Caco-2 (cell line): ENCODE measurements at regions not wholly inside any gene's neighbourhood (a gene's known extent, or its start where the extent isn't known, plus 50 kb on each side); places are given as distances from the start of the nearest gene placed in this dataset.
A peak's percentile ranks its signal among the peaks of the same experiment; 100 is the strongest.

Experiments
- BruUV-seq: library from RNA; stranded (reverse); fragments of 400-500 nt; replicated peaks from 2 replicates; lab custom pipeline; 2021; lab: Mats Ljungman, UMichigan
- CTCF ChIA-PET: fragments of 300-600 bp; sonication (Branson Sonifier 250); formaldehyde crosslinking; loops from one replicate; lab custom pipeline; 2022; ENCODE audit warnings: antibody characterized with exemption; lab: Charles Lee
- POLR2A ChIA-PET: fragments of 300-600 bp; sonication (Branson Sonifier 250); formaldehyde crosslinking; loops from one replicate; lab custom pipeline; 2022; ENCODE audit warnings: antibody characterized with exemption; lab: Charles Lee
- DNase-seq, 2 experiments: peaks; one replicate each; pipeline versions ENCODE4 v3.0.0 to v3.0.0-alpha.2; 2020 to 2022
- H3K27me3 ChIP-seq: replicated peaks from 2 replicates; pipeline ENCODE4 v1.6.0; 2011; ENCODE audit warnings: low read length; ENCODE audit not compliant: control insufficient read depth, insufficient read depth
- H3K36me3 ChIP-seq: 2 replicates; pipeline ENCODE4 v1.5.1; 2011; ENCODE audit warnings: low read length; ENCODE audit not compliant: control insufficient read depth, insufficient read depth
- H3K4me1 ChIP-seq: fragments of 250-450 bp; sonication (Bioruptor Pico); 2 replicates; pipeline ENCODE4 v1.5.1; 2020; ENCODE audit warnings: mild to moderate bottlenecking
- H3K4me3 ChIP-seq: 2 replicates; pipeline ENCODE4 v1.5.1; 2011; ENCODE audit warnings: low read depth, mild to moderate bottlenecking, control low read depth, low read length
- H3K9me3 ChIP-seq: fragments of 250-450 bp; sonication (Bioruptor Pico); 2 replicates; pipeline ENCODE4 v1.5.1; 2020; ENCODE audit warnings: mild to moderate bottlenecking, moderate library complexity
- H3K27ac Mint-ChIP-seq: one replicate; pipeline ENCODE4 v1.8.0; 2022; ENCODE audit warnings: mixed read lengths; ENCODE audit not compliant: unreplicated experiment
- H3K27me3 Mint-ChIP-seq: one replicate; pipeline ENCODE4 v1.8.0; 2022; ENCODE audit warnings: mixed read lengths; ENCODE audit not compliant: insufficient read depth, unreplicated experiment
- H3K36me3 Mint-ChIP-seq: one replicate; pipeline ENCODE4 v1.8.0; 2022; ENCODE audit warnings: mild to moderate bottlenecking, mixed read lengths; ENCODE audit not compliant: insufficient read depth, unreplicated experiment
- H3K4me1 Mint-ChIP-seq: one replicate; pipeline ENCODE4 v1.8.0; 2022; ENCODE audit warnings: low read depth, mixed read lengths; ENCODE audit not compliant: unreplicated experiment
- H3K4me3 Mint-ChIP-seq: one replicate; pipeline ENCODE4 v1.8.0; 2022; ENCODE audit warnings: mild to moderate bottlenecking, moderate library complexity, mixed read lengths; ENCODE audit not compliant: unreplicated experiment
- H3K9me3 Mint-ChIP-seq: one replicate; pipeline ENCODE4 v1.8.0; 2022; ENCODE audit warnings: mixed read lengths; ENCODE audit not compliant: unreplicated experiment
- intact Hi-C: fragments of 100-400 bp; cut with micrococcal nuclease; formaldehyde crosslinking; loops from one replicate; pipeline ENCODE4 v1.10.0; 2022; ENCODE audit not compliant: unreplicated experiment
- TF ChIP-seq, protein P1 (sequence below), 2 experiments: fragments of 200-600 bp in 1 of 2; IDR thresholded peaks; 1 replicate in 1 of 2; 2 replicates in 1 of 2; pipeline versions ENCODE4 v1.5.1 to v1.8.0; 2011 to 2022; ENCODE audit warnings: antibody characterized with exemption in 1 of 2, control low read depth in 1 of 2, inconsistent platforms in 1 of 2, low read depth in 1 of 2, low read length in 1 of 2, mild to moderate bottlenecking in 1 of 2, moderate library complexity in 1 of 2; ENCODE audit not compliant: insufficient read depth in 1 of 2, severe bottlenecking in 1 of 2, unreplicated experiment in 1 of 2

DNA sequence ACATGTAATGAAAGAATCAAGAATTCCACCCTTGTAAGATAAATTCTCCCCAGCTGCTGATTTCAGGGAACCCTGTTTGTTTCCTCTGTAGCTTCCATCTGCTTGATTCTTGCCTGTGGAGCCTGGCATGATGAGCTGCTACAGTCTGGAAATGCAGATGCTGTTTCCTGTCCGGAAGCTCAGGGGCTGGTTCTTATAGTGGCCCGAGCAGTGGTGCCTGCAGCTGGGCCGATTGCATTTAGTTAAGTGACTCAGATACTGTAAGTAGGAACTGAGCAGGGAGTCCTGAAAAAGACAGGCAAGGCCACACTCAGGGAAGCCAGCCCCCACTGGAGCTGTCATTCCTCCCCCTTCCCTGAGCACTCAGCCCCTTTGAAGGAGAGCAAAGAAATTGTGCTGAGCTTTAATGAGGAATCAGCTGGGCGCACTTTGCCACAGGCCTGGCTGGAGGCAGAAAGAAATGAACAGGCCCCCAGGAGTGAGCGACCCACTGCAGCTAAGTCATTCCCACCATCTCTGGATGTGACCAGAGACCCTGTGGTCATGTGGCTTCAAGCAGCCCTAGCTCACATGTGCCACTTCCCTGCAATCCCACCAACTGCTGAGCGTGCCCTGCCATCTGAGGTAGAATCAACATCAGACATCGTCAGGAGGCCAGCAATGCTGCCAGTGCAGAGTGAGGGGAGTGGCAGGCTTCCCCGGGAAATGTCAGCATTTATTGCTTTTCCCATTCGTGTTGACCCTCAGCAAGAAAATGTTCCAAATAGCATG, 206.0 kb upstream of the WWC1 start:
- TF ChIP-seq, protein P1, sequence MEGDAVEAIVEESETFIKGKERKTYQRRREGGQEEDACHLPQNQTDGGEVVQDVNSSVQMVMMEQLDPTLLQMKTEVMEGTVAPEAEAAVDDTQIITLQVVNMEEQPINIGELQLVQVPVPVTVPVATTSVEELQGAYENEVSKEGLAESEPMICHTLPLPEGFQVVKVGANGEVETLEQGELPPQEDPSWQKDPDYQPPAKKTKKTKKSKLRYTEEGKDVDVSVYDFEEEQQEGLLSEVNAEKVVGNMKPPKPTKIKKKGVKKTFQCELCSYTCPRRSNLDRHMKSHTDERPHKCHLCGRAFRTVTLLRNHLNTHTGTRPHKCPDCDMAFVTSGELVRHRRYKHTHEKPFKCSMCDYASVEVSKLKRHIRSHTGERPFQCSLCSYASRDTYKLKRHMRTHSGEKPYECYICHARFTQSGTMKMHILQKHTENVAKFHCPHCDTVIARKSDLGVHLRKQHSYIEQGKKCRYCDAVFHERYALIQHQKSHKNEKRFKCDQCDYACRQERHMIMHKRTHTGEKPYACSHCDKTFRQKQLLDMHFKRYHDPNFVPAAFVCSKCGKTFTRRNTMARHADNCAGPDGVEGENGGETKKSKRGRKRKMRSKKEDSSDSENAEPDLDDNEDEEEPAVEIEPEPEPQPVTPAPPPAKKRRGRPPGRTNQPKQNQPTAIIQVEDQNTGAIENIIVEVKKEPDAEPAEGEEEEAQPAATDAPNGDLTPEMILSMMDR (IDR thresholded peaks at IDR 0.05; ENCODE audit: insufficient read depth in 1 of 2, low read depth in 1 of 2, low read length in 1 of 2, severe bottlenecking in 1 of 2, unreplicated experiment in 1 of 2), result no peak
- Mint-ChIP-seq H3K9me3 (no peaks in the 10 kb centered on the region), H3K36me3 (no peaks in the 10 kb centered on the region), H3K27ac (no peak overlapping the region), H3K4me3 (no peak overlapping the region), H3K4me1 (peaks cover 11% of the 10 kb centered on the region), H3K27me3 (peaks cover 22% of the 10 kb centered on the region)
- intact Hi-C loops, result loop anchor here (1.0 kb wide), 1 partner anchor 134 kb away; no protein-coding TSS in a partner anchor
- Histone ChIP-seq H3K4me1 (no peaks in the 10 kb centered on the region; the same call in 1 of the 2 replicates), H3K36me3 (no peaks in the 10 kb centered on the region), H3K4me3 (no peak overlapping the region), H3K27me3 (no peaks in the 10 kb centered on the region), H3K9me3 (peaks cover 3% of the 10 kb centered on the region; the same call in 1 of the 2 replicates)
- CTCF ChIA-PET, result no interaction called here
- DNase-seq, result no peak
- BruUV-seq, result no TSS peak
- POLR2A ChIA-PET, result no interaction called here

DNA sequence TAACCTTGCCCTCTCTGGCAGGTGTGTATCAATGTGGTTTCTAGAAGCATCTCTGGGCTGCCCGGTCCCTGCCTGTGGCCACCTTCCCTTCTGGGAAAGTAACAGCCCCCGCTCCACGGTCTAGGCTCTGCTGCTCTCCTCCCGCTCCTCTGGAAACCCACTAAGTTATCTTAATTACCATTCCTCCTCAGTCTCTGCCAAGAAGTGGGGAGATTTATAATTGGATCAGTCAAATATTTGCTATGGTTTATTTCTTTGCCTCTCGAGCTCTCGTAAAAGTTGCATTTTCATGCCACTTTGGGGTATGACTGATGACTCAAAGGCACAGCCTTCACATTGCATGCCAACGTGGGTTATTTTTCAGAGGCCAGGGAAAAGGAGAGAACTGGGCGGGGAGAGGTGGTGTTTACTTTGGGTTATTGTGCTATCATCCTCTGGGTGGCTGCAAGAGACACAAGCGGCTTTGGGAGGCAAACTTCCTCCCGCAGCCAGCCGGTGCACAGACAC, 205.3 kb upstream of the WWC1 start:
- Mint-ChIP-seq H3K9me3 (no peaks in the 10 kb centered on the region), H3K27me3 (peaks cover 19% of the 10 kb centered on the region), H3K4me1 (peaks cover 11% of the 10 kb centered on the region), H3K27ac (no peak overlapping the region), H3K4me3 (no peak overlapping the region), H3K36me3 (no peaks in the 10 kb centered on the region)
- no peak overlapping the region for H3K4me3 ChIP-seq
- TF ChIP-seq, protein P1 (IDR thresholded peaks at IDR 0.05; ENCODE audit: insufficient read depth in 1 of 2, low read depth in 1 of 2, low read length in 1 of 2, severe bottlenecking in 1 of 2, unreplicated experiment in 1 of 2), result peak; percentile 34 to 54
- CTCF ChIA-PET, result no interaction called here
- peaks cover 3% of the 10 kb centered on the region; the same call in 1 of the 2 replicates for H3K9me3 ChIP-seq
- no peaks in the 10 kb centered on the region; the same call in 1 of the 2 replicates for H3K4me1 ChIP-seq
- peak; percentile 42 to 45 for DNase-seq
- intact Hi-C loops, result loop anchor here (1.0 kb wide), 1 partner anchor 133 kb away; no protein-coding TSS in a partner anchor
- H3K36me3 ChIP-seq, result no peaks in the 10 kb centered on the region
- POLR2A ChIA-PET, result no interaction called here
- no TSS peak for BruUV-seq
- H3K27me3 ChIP-seq, result no peaks in the 10 kb centered on the region

- H3K9me3 ChIP-seq, result peaks cover 3% of the 10 kb centered on the region; the same call in 1 of the 2 replicates
- Mint-ChIP-seq H3K9me3 (no peaks in the 10 kb centered on the region), H3K27me3 (peaks cover 19% of the 10 kb centered on the region), H3K36me3 (no peaks in the 10 kb centered on the region), H3K27ac (no peak overlapping the region), H3K4me3 (no peak overlapping the region), H3K4me1 (peaks cover 11% of the 10 kb centered on the region)
- H3K36me3 ChIP-seq, result no peaks in the 10 kb centered on the region
- H3K27me3 ChIP-seq, result no peaks in the 10 kb centered on the region
- BruUV-seq, result no TSS peak
- no peak for DNase-seq
- ChIA-PET POLR2A (no interaction called here), CTCF (no interaction called here)
- intact Hi-C loops, result loop anchor here (1.0 kb wide), 1 partner anchor 133 kb away; no protein-coding TSS in a partner anchor
- H3K4me1 ChIP-seq, result no peaks in the 10 kb centered on the region; the same call in 1 of the 2 replicates
- H3K4me3 ChIP-seq, result no peak overlapping the region
- TF ChIP-seq, protein P1 (IDR thresholded peaks at IDR 0.05; ENCODE audit: insufficient read depth in 1 of 2, low read depth in 1 of 2, low read length in 1 of 2, severe bottlenecking in 1 of 2, unreplicated experiment in 1 of 2), result no peak
Observed at GRCh38 chr5:168086746-168087145, 204.7 kb upstream of the WWC1 start.
